Cardiac fibroblast (primary cell): ENCODE measurements at regions not wholly inside any gene's neighbourhood (a gene's known extent, or its start where the extent isn't known, plus 50 kb on each side); places are given as distances from the start of the nearest gene placed in this dataset.
"Not testable (repeated sequence)": the region's sequence is repeated elsewhere in the genome, so short reads cannot be mapped to it uniquely, and the experiment has no call there.

Experiments used
- DNase-seq, 2 donors: peaks; one replicate each; pipeline versions ENCODE4 v3.0.0 to v3.0.0-alpha.2; 2010; ENCODE audit warnings: low read depth in 2 of 2
- H3K4me3 ChIP-seq, 2 donors: replicated peaks in 1 of 2; 1 replicate in 1 of 2; 2 replicates in 1 of 2; pipeline ENCODE4 v1.5.1; 2011; ENCODE audit warnings: low read depth in 2 of 2, low read length in 2 of 2, mild to moderate bottlenecking in 2 of 2, moderate library complexity in 1 of 2
- CTCF ChIP-seq: IDR thresholded peaks from one replicate; pipeline ENCODE4 v1.5.1; 2011; ENCODE audit warnings: low read depth, mild to moderate bottlenecking, low read length, inconsistent platforms

GRCh38 chrY:17511984-17512383 lies 368.0 kb downstream of the CDY2B start:
- DNase-seq, H3K4me3 ChIP-seq: not testable (repeated sequence)

GRCh38 chrY:17511476-17511875 lies 368.5 kb downstream of the CDY2B start:
- not testable (repeated sequence) for H3K4me3 ChIP-seq, DNase-seq

DNA sequence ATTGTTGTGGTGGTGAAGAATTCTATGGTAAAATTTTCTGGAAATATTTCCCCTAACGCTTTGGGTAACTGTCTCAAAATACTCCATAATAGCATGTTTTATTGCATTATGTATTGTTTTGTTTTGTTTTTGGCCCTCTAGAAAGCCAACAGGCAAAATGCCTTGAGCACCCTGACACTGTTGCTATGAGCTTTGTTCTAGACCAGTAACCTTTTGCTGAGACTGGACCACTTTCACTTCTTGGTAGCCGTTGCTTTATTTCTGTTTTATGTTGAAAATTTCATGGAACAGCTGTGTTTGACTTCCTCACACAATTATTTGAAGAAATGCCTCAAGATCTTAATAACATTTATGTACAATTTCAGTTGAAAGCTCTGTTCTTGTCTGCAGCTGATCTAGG lies 374.2 kb downstream of the CDY2B start:
- not testable (repeated sequence) for H3K4me3 ChIP-seq

DNA sequence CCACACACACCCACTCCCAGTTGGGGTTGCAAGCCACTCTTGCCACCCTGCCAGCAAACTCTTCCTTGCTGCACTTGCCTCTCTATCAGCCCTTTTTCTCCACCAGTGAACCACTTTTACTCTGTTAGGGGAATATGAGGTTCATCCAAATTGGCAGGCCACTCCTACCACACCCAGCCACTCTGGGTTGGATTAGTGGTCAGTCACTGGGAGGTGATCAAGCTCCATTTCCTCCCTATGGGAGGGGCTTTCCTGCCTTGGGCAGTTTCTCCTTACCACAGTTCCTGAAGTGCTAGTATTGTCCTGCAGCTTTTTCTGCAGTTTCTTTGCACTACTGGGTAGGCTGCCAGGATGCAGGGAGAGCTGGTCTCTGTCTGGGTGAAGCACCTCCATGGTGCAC lies 395.3 kb downstream of the CDY2B start:
- H3K4me3 ChIP-seq, DNase-seq: not testable (repeated sequence)

More for the DNA sequence above, 374.2 kb downstream of the CDY2B start:
- not testable (repeated sequence) for DNase-seq

DNA sequence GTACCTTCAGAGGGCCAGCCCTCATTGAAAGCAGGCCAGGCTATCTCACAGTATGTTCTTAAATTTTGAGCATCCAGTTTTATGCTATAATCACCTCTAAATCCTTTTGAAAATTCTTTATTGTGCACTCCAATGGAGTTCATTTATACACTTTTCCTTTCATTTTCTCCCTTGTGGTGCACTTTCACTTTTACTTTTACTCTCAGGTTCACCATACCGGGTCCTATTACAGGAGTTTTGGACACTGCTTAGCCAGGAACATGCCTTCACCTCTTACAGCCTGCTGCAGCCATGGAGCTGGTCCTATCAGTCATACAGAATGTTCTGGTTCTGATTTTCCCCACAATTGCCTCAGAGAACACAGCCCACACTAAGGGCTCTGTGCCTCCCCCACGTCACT lies 395.9 kb downstream of the CDY2B start:
- not testable (repeated sequence) for DNase-seq, H3K4me3 ChIP-seq

DNA sequence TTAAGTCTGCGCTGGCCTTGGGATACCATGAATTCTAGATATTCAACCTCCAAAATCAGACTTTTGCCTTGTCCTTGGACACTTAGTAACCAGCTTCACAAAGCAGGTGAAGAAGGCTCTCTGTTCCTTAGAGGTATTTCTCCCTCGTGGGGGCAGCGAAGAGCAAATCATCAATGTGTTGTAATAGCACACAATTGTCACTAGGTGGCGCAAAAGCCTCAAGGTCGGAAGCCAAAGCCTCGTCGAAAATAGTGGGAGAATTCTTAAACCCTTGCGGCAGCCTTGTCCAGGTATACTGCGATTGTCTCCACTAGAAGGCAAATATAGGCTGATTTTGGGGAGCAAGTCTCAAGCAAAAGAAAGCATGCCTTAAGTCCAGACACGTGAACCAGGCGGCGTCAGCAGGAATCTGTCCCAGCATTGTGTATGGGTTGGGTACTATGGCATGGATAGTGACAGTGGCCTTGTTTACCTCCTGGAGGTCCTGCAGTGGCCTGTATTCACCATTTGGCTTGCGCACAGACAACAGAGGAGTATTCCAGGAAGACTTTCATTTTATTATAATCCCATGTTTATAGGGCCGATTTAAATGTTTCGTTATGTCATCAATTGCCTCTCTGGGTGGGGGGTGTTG lies 398.5 kb downstream of the CDY2B start:
- H3K4me3 ChIP-seq, DNase-seq: not testable (repeated sequence)

GRCh38 chrY:17472068-17472467 lies 408.0 kb downstream of the CDY2B start:
- DNase-seq = not testable (repeated sequence)

DNA sequence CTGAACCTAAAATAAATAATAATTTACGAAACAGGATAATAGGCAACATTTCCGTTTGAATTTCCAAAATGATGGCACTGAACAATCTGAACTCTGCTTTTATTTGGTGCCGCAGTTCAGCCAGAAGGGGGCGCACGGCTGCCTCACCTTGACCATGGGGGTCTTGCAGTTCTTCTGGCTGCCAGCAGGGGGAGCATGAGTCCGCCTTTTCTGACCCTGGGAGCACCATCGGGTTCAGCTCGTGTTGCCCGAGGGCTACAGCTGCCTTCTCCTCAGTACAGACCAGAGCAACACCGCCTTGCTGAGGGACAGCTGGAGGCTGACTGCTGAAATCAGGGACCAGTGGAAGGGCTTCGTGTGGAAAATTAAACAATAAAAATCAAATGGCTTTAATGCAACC lies 420.3 kb downstream of the CDY2B start:
- DNase-seq, H3K4me3 ChIP-seq: not testable (repeated sequence)

More at GRCh38 chrY:17472068-17472467, 408.0 kb downstream of the CDY2B start:
- H3K4me3 ChIP-seq = not testable (repeated sequence)

GRCh38 chrY:17430570-17431166 lies 449.4 kb downstream of the CDY2B start:
- peak; percentile 46 for TF ChIP-seq CTCF
- no peak overlapping the region for H3K4me3 ChIP-seq
- DNase-seq = peak; percentile 1 to 41

GRCh38 chrY:17398336-17399072 lies 481.5 kb downstream of the CDY2B start:
- TF ChIP-seq CTCF = no peak
- no peak overlapping the region for H3K4me3 ChIP-seq
- DNase-seq = no peak

GRCh38 chrY:17397659-17398058 lies 482.4 kb downstream of the CDY2B start:
- TF ChIP-seq CTCF = no peak
- no peak overlapping the region for H3K4me3 ChIP-seq

More at GRCh38 chrY:17397659-17398058, 482.4 kb downstream of the CDY2B start:
- no peak for DNase-seq
